Esophagus (tissue), 2 donors: ENCODE measurements at regions not wholly inside any gene's neighbourhood (a gene's known extent, or its start where the extent isn't known, plus 50 kb on each side); places are given as distances from the start of the nearest gene placed in this dataset.

Experiments
- H3K27ac ChIP-seq, 2 donors: one replicate each; pipeline ENCODE4 v1.5.1; 2013; ENCODE audit warnings: low read depth in 2 of 2, mild to moderate bottlenecking in 2 of 2, inconsistent platforms in 1 of 2, low read length in 1 of 2, moderate library complexity in 1 of 2
- H3K27me3 ChIP-seq, 2 donors: one replicate each; pipeline ENCODE4 v1.6.1; 2013; ENCODE audit warnings: low read length in 2 of 2, control low read depth in 1 of 2, mild to moderate bottlenecking in 1 of 2; ENCODE audit not compliant: insufficient read depth in 2 of 2, control insufficient read depth in 1 of 2
- H3K36me3 ChIP-seq, 2 donors: one replicate each; pipeline ENCODE4 v1.6.1; 2013; ENCODE audit warnings: low read length in 1 of 2; ENCODE audit not compliant: control insufficient read depth in 2 of 2, insufficient read depth in 2 of 2
- H3K4me1 ChIP-seq, 2 donors: one replicate each; pipeline ENCODE4 v1.6.1; 2013; ENCODE audit warnings: low read length in 1 of 2; ENCODE audit not compliant: control insufficient read depth in 2 of 2, insufficient read depth in 2 of 2
- H3K4me3 ChIP-seq, 2 donors: one replicate each; pipeline ENCODE4 v1.5.1; 2013; ENCODE audit warnings: low read length in 2 of 2, mild to moderate bottlenecking in 2 of 2, low read depth in 1 of 2, moderate library complexity in 1 of 2
- H3K9me3 ChIP-seq, 2 donors: one replicate each; pipeline ENCODE4 v1.6.1; 2013; ENCODE audit warnings: mild to moderate bottlenecking in 2 of 2, low read depth in 1 of 2, low read length in 1 of 2, moderate library complexity in 1 of 2; ENCODE audit not compliant: control insufficient read depth in 2 of 2, insufficient read depth in 1 of 2
- WGBS, 2 donors: extraction: QIAGEN DNeasy Blood & Tissue Kit; methylation state at CpG; one replicate each; pipeline ENCODE4 v1.1.7; 2013; 5-methylcytosine and 5-hydroxymethylcytosine counted together
- donor health status: healthy with polysubstance abuse.
- donor health status: Bipolar disorder and iron deficiency.

GRCh38 chr2:19214682-19215391 is 143.6 kb downstream of the OSR1 start:
- WGBS, 2 donors: 66 to 80% methylated on average over 5 of the region's 5 CpGs

GRCh38 chr2:19209575-19210341 is 148.7 kb downstream of the OSR1 start:
- Histone ChIP-seq H3K4me1 (no peaks in the 10 kb centered on the region), H3K27me3 (no peaks in the 10 kb centered on the region), H3K9me3 (no peaks in the 10 kb centered on the region), H3K36me3 (no peaks in the 10 kb centered on the region), H3K27ac (no peak overlapping the region), H3K4me3 (no peak overlapping the region)
- WGBS, 2 donors: 92 to 96% methylated on average over 7 of the region's 7 CpGs

More at GRCh38 chr2:19214682-19215391, 143.6 kb downstream of the OSR1 start:
- Histone ChIP-seq H3K4me3 (no peak overlapping the region), H3K36me3 (no peaks in the 10 kb centered on the region), H3K9me3 (no peaks in the 10 kb centered on the region), H3K27me3 (no peaks in the 10 kb centered on the region), H3K4me1 (no peaks in the 10 kb centered on the region), H3K27ac (no peak overlapping the region)

GRCh38 chr2:19208479-19209199 is 149.8 kb downstream of the OSR1 start:
- WGBS, 2 donors: 70 to 76% methylated on average over 4 of the region's 4 CpGs
- H3K36me3 ChIP-seq: no peaks in the 10 kb centered on the region
- no peaks in the 10 kb centered on the region for H3K9me3 ChIP-seq
- H3K4me1 ChIP-seq: no peaks in the 10 kb centered on the region
- no peaks in the 10 kb centered on the region for H3K27me3 ChIP-seq
- no peak overlapping the region for H3K27ac ChIP-seq
- H3K4me3 ChIP-seq: no peak overlapping the region

GRCh38 chr2:19207452-19207851 is 151.0 kb downstream of the OSR1 start:
- Histone ChIP-seq H3K4me1 (no peaks in the 10 kb centered on the region), H3K4me3 (no peak overlapping the region), H3K27me3 (no peaks in the 10 kb centered on the region), H3K27ac (no peak overlapping the region), H3K9me3 (no peaks in the 10 kb centered on the region), H3K36me3 (no peaks in the 10 kb centered on the region)
- WGBS, 2 donors: 82 to 93% methylated on average over 8 of the region's 8 CpGs

- no peaks in the 10 kb centered on the region for H3K4me1 ChIP-seq
- WGBS, 2 donors: 60 to 73% methylated on average over 4 of the region's 4 CpGs
- no peaks in the 10 kb centered on the region for H3K36me3 ChIP-seq
- H3K27me3 ChIP-seq: no peaks in the 10 kb centered on the region
- H3K4me3 ChIP-seq: no peak overlapping the region
- H3K27ac ChIP-seq: no peak overlapping the region
- no peaks in the 10 kb centered on the region for H3K9me3 ChIP-seq
Measured at GRCh38 chr2:19205983-19206533, 152.4 kb downstream of the OSR1 start.

GRCh38 chr2:19203866-19204265 is 154.6 kb downstream of the OSR1 start:
- Histone ChIP-seq H3K4me1 (no peaks in the 10 kb centered on the region), H3K36me3 (no peaks in the 10 kb centered on the region), H3K27ac (no peak overlapping the region), H3K27me3 (no peaks in the 10 kb centered on the region), H3K4me3 (no peak overlapping the region), H3K9me3 (no peaks in the 10 kb centered on the region)
- WGBS, 2 donors: 96 to 97% methylated on average over 5 of the region's 5 CpGs

- no peaks in the 10 kb centered on the region for H3K36me3 ChIP-seq
- H3K27me3 ChIP-seq: no peaks in the 10 kb centered on the region
- WGBS, 2 donors: 91% methylated on average over 4 of the region's 4 CpGs
- H3K4me1 ChIP-seq: no peaks in the 10 kb centered on the region
- no peak overlapping the region for H3K4me3 ChIP-seq
- no peak overlapping the region for H3K27ac ChIP-seq
- H3K9me3 ChIP-seq: no peaks in the 10 kb centered on the region
Measured at GRCh38 chr2:19201911-19202462, 156.4 kb downstream of the OSR1 start.

- H3K27ac ChIP-seq: no peak overlapping the region
- H3K27me3 ChIP-seq: no peaks in the 10 kb centered on the region
- H3K4me3 ChIP-seq: no peak overlapping the region
- H3K36me3 ChIP-seq: no peaks in the 10 kb centered on the region
- H3K9me3 ChIP-seq: no peaks in the 10 kb centered on the region
- no peaks in the 10 kb centered on the region for H3K4me1 ChIP-seq
- WGBS, 2 donors: 68 to 85% methylated on average over 1 of the region's 1 CpG
Measured at GRCh38 chr2:19198381-19198780, 160.0 kb downstream of the OSR1 start.

- no peak overlapping the region for H3K4me3 ChIP-seq
- no peaks in the 10 kb centered on the region for H3K4me1 ChIP-seq
- H3K27me3 ChIP-seq: no peaks in the 10 kb centered on the region
- WGBS, 2 donors: 70 to 81% methylated on average over 1 of the region's 1 CpG
- H3K36me3 ChIP-seq: no peaks in the 10 kb centered on the region
- no peaks in the 10 kb centered on the region for H3K9me3 ChIP-seq
- H3K27ac ChIP-seq: no peak overlapping the region
Measured at GRCh38 chr2:19195661-19196060, 162.8 kb downstream of the OSR1 start.
